Gastrocnemius medialis (tissue), 4 donors: ENCODE measurements at regions not wholly inside any gene's neighbourhood (a gene's known extent, or its start where the extent isn't known, plus 50 kb on each side); places are given as distances from the start of the nearest gene placed in this dataset.

Experiments used
- POLR2A ChIP-seq, 2 donors: fragments of 450-650 bp; IDR thresholded peaks; one replicate each; pipeline ENCODE4 v1.6.1; 2017; ENCODE audit warnings: antibody characterized with exemption in 2 of 2, mild to moderate bottlenecking in 2 of 2, moderate library complexity in 2 of 2
- TF ChIP-seq, protein P1 (sequence below), 5 experiments: fragments of 450-650 bp in 3 of 5; fragments of 200-600 bp in 2 of 5; sonication (generic) in 2 of 5; IDR thresholded peaks in 4 of 5; conservative IDR thresholded peaks in 1 of 5; 1 replicate in 4 of 5; 2 replicates in 1 of 5; pipeline ENCODE4 v1.5.1; 2016 to 2019; ENCODE audit warnings: antibody characterized with exemption in 5 of 5, mild to moderate bottlenecking in 3 of 5, moderate library complexity in 3 of 5

DNA sequence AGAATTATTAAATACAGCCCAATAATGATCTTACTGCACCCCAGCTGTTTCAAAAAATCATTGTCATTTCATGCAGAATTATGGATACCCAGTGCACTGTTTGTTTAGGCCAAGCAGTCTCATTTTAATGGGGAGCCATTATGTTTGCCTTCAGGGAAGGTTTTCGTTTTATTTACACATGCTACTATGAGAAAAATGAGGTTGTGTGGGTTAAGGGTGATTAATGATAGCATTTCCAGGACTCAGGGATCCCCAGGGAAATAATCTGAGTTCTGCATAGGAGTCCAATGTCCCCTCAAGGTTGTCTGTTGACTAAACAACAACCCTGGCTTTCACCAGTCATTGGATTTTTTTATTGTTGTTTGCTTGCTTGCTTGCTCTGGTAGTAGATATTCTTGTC, 71.0 kb upstream of the ZP4 start:
- TF ChIP-seq, protein P1, sequence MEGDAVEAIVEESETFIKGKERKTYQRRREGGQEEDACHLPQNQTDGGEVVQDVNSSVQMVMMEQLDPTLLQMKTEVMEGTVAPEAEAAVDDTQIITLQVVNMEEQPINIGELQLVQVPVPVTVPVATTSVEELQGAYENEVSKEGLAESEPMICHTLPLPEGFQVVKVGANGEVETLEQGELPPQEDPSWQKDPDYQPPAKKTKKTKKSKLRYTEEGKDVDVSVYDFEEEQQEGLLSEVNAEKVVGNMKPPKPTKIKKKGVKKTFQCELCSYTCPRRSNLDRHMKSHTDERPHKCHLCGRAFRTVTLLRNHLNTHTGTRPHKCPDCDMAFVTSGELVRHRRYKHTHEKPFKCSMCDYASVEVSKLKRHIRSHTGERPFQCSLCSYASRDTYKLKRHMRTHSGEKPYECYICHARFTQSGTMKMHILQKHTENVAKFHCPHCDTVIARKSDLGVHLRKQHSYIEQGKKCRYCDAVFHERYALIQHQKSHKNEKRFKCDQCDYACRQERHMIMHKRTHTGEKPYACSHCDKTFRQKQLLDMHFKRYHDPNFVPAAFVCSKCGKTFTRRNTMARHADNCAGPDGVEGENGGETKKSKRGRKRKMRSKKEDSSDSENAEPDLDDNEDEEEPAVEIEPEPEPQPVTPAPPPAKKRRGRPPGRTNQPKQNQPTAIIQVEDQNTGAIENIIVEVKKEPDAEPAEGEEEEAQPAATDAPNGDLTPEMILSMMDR (IDR thresholded peaks at IDR 0.05 in 4 of 5, conservative IDR thresholded peaks at IDR 0.05 in 1 of 5), result no peak
- TF ChIP-seq POLR2A (IDR thresholded peaks at IDR 0.05), result no peak
